Esophagus muscularis mucosa (tissue), 4 donors: ENCODE measurements at regions not wholly inside any gene's neighbourhood (a gene's known extent, or its start where the extent isn't known, plus 50 kb on each side); places are given as distances from the start of the nearest gene placed in this dataset.

Source experiments
- DNase-seq: peaks from one replicate; pipeline ENCODE4 v3.0.0-alpha.2; 2017; ENCODE audit errors: extremely low spot score
- H3K27ac ChIP-seq, 4 donors: fragments of 200-600 bp; sonication (generic); replicated peaks in 1 of 4; 1 replicate in 3 of 4; 2 replicates in 1 of 4; pipeline ENCODE4 v1.5.1; 2016 to 2019; ENCODE audit warnings: mild to moderate bottlenecking in 1 of 4
- H3K27me3 ChIP-seq, 4 donors: fragments of 200-600 bp; sonication (generic); one replicate each; pipeline versions ENCODE4 v1.5.1 to v1.6.0; 2016 to 2019
- H3K36me3 ChIP-seq, 4 donors: fragments of 200-600 bp; sonication (generic); one replicate each; pipeline ENCODE4 v1.5.1; 2016 to 2019
- H3K4me1 ChIP-seq, 4 donors: fragments of 200-600 bp; sonication (generic); one replicate each; pipeline ENCODE4 v1.5.1; 2016 to 2019
- H3K4me3 ChIP-seq, 4 donors: fragments of 200-600 bp; sonication (generic); 1 replicate in 2 of 4; 2 replicates in 2 of 4; pipeline ENCODE4 v1.5.1; 2016 to 2019; ENCODE audit warnings: mild to moderate bottlenecking in 4 of 4, moderate library complexity in 1 of 4
- H3K9me3 ChIP-seq, 4 donors: fragments of 200-600 bp; sonication (generic); 1 replicate in 3 of 4; 2 replicates in 1 of 4; pipeline ENCODE4 v1.5.1; 2016 to 2019
- CTCF ChIP-seq, 3 experiments: fragments of 200-600 bp in 2 of 3; fragments of 450-650 bp in 1 of 3; sonication (generic) in 2 of 3; IDR thresholded peaks; one replicate each; pipeline ENCODE4 v1.5.1; 2017 to 2019; ENCODE audit warnings: antibody characterized with exemption in 3 of 3, mild to moderate bottlenecking in 2 of 3, moderate library complexity in 1 of 3
- EP300 ChIP-seq: sonication (generic); formaldehyde crosslinking; IDR thresholded peaks from one replicate; pipeline ENCODE4 v1.6.1; 2017; ENCODE audit warnings: antibody characterized with exemption
- POLR2A ChIP-seq: fragments of 450-650 bp; IDR thresholded peaks from one replicate; pipeline ENCODE4 v1.6.1; 2017; ENCODE audit warnings: antibody characterized with exemption, moderate library complexity, mild to moderate bottlenecking, low read depth
- POLR2AphosphoS5 ChIP-seq, 2 donors: sonication (generic); formaldehyde crosslinking; IDR thresholded peaks; one replicate each; pipeline ENCODE4 v1.6.1; 2017; ENCODE audit warnings: antibody characterized with exemption in 2 of 2
- WGBS: methylation state at CpG from one replicate; pipeline ENCODE4 v1.1.5; 2018; 5-methylcytosine and 5-hydroxymethylcytosine counted together
- intact Hi-C: fragments of 100-400 bp; cut with DNase I; formaldehyde crosslinking; loops from one replicate; pipeline ENCODE4 v1.15.1; 2023

DNA sequence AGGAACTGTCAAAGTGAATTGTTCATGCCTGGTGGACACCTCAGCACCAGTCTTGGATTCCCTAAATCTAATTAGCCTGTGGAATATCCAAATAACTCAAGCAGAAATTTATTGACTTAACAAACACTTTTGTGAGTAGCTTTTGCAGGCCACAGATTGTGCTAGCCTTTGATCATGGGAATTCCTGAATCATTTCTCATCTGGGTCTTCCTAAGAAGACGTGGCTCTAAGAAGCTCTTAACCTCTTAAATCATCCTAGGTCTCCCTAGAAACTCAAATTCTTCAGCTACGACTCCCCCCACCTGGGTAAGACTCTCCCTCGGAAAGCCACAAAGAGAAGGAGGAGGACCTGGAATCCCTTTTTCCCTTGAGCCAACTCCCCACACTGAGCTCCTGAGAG is 53.8 kb upstream of the PSEN2 start:
- no peaks in the 10 kb centered on the region for H3K27me3 ChIP-seq
- peaks cover 30 to 46% (median 35%) of the 10 kb centered on the region in 4 donors for H3K4me1 ChIP-seq
- H3K4me3 ChIP-seq = no peak overlapping the region
- 65% methylated on average over 3 of the region's 3 CpGs for WGBS
- DNase-seq = no peak
- TF ChIP-seq POLR2A (no peak), CTCF (IDR thresholded peaks at IDR 0.05) (no peak), POLR2AphosphoS5 (IDR thresholded peaks at IDR 0.05) (no peak), EP300 (no peak)
- peak overlapping the region in 2 of 4 donors; percentile 79 to 84 for H3K27ac ChIP-seq
- H3K36me3 ChIP-seq = no peaks in the 10 kb centered on the region
- intact Hi-C loops = no loop called here
- H3K9me3 ChIP-seq = no peaks in the 10 kb centered on the region

GRCh38 chr1:226814751-226815537 is 55.5 kb upstream of the PSEN2 start:
- 18% methylated on average over 10 of the region's 10 CpGs for WGBS

DNA sequence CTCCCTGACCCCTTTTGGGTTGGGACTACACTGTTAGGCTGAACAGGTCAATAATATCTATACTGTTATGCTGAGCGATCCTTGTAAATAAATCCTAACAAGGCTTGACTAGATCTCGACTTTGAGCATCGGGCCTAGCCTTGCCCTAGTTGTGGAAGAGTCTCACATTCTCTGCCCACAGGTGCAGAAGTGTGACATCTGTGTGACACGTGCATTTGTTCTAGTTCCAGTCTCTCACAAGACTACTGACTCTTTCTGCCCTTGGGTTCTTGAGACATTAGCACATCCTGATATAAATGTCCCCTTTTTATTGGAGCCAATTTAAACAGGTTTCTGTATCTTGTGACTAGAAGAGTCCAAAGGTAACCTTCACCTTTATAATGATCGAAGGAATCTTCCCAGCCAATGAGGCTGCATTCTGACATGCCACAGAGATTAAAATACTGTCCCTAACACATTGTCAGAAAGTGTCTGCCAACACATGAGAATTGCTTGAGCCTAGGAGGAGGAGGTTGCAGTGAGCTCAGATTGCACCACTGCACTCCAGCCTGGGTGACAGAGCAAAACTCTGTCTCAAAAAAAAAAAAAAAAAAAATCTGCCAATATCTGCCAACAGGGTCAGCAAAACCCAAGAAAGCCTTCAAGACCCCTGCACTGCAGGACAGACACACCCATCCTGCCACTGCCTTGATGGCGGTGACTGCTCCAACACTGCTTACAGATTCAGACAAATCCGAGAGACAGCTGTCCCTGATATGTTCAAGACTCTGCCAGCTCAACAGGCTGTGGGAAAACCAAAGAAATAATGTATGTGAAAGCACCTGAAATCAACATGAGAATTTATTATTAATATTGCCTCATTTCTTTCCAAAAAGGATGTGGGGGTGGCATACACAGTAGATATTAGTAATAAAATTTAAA is 56.5 kb upstream of the PSEN2 start:
- intact Hi-C loops = no loop called here
- H3K27me3 ChIP-seq = no peaks in the 10 kb centered on the region
- H3K27ac ChIP-seq = peak overlapping the region; percentile 79 to 84 (median 81)
- no peak overlapping the region for H3K4me3 ChIP-seq
- H3K9me3 ChIP-seq = no peaks in the 10 kb centered on the region
- H3K36me3 ChIP-seq = no peaks in the 10 kb centered on the region
- peaks cover 19 to 43% (median 31%) of the 10 kb centered on the region in 4 donors for H3K4me1 ChIP-seq
- WGBS = 83% methylated on average over 7 of the region's 7 CpGs
- no peak for DNase-seq
- TF ChIP-seq POLR2AphosphoS5 (IDR thresholded peaks at IDR 0.05) (no peak), POLR2A (no peak), CTCF (IDR thresholded peaks at IDR 0.05) (no peak), EP300 (no peak)

More at GRCh38 chr1:226814751-226815537, 55.5 kb upstream of the PSEN2 start:
- intact Hi-C loops = no loop called here
- no peaks in the 10 kb centered on the region for H3K9me3 ChIP-seq
- DNase-seq = peak; percentile 93
- no peak overlapping the region for H3K4me3 ChIP-seq
- H3K27ac ChIP-seq = peak overlapping the region; percentile 79 to 84 (median 81)
- H3K36me3 ChIP-seq = no peaks in the 10 kb centered on the region
- no peaks in the 10 kb centered on the region for H3K27me3 ChIP-seq
- H3K4me1 ChIP-seq = peaks cover 19 to 42% (median 28%) of the 10 kb centered on the region in 4 donors
- no peak for TF ChIP-seq POLR2A
- TF ChIP-seq POLR2AphosphoS5 (IDR thresholded peaks at IDR 0.05) = peak; percentile 88 to 90
- TF ChIP-seq EP300 = peak; percentile 84

GRCh38 chr1:226810681-226811080 is 59.7 kb upstream of the PSEN2 start:
- intact Hi-C loops = no loop called here

More at GRCh38 chr1:226810681-226811080, 59.7 kb upstream of the PSEN2 start:
- peak overlapping the region in 3 of 4 donors; percentile 7 to 68 (median 19) for H3K27ac ChIP-seq
- no peaks in the 10 kb centered on the region for H3K36me3 ChIP-seq
- DNase-seq = no peak
- H3K27me3 ChIP-seq = no peaks in the 10 kb centered on the region
- no peaks in the 10 kb centered on the region for H3K9me3 ChIP-seq
- H3K4me3 ChIP-seq = no peak overlapping the region
- peaks cover 15 to 35% (median 29%) of the 10 kb centered on the region in 4 donors for H3K4me1 ChIP-seq
- WGBS = 95% methylated on average over 4 of the region's 4 CpGs
- TF ChIP-seq CTCF (IDR thresholded peaks at IDR 0.05) (no peak), POLR2A (no peak), POLR2AphosphoS5 (IDR thresholded peaks at IDR 0.05) (no peak), EP300 (no peak)
